ENCODE measurements at regions not wholly inside any gene's neighbourhood (a gene's known extent, or its start where the extent isn't known, plus 50 kb on each side); places are given as distances from the start of the nearest gene placed in this dataset.

DNA sequence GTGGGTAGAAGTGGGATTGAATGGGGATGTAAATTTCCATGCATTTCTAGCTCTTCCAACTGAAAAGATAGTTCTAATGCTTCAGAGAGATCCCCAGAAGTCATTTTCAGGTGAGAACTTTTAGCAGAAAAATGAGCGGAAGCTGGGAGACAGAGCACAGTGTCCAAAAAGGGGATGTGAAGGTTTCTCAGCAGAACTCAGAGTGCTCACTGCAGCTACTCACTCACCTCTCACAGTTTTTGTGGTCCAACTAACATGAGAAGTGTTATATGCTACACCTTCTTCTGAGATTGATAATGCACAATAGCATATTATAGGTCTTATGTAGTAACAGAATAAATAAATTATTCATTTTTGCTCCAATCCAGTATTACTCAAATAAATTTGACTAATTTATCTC lies 519.2 kb upstream of the HS3ST5 start:
- Histone ChIP-seq H3K27me3 (replicated peaks; ENCODE audit: insufficient read depth, low read depth, low read length, poor library complexity) (no peaks in the 10 kb centered on the region), H3K9me3 (ENCODE audit: low read depth, low read length, poor library complexity, severe bottlenecking) (no peaks in the 10 kb centered on the region), H3K4me3 (ENCODE audit: low read depth, low read length, poor library complexity, severe bottlenecking) (no peak overlapping the region), H3K36me3 (ENCODE audit: insufficient read depth, low read length, poor library complexity, severe bottlenecking) (no peaks in the 10 kb centered on the region), H3K27ac (ENCODE audit: low read depth, low read length, poor library complexity, severe bottlenecking) (no peak overlapping the region), H3K4me1 (ENCODE audit: insufficient read depth, low read length, poor library complexity, severe bottlenecking) (no peaks in the 10 kb centered on the region)
- BruUV-seq (replicated peaks), result no TSS peak
- ChIA-PET CTCF (no interaction called here), POLR2A (ENCODE audit: low non-redundant PET) (no interaction called here)
- TF ChIP-seq EZH2 (IDR thresholded peaks at IDR 0.05; ENCODE audit: borderline replicate concordance, low read depth, low read length, poor library complexity, severe bottlenecking), result no peak
- TF ChIP-seq, protein P1, sequence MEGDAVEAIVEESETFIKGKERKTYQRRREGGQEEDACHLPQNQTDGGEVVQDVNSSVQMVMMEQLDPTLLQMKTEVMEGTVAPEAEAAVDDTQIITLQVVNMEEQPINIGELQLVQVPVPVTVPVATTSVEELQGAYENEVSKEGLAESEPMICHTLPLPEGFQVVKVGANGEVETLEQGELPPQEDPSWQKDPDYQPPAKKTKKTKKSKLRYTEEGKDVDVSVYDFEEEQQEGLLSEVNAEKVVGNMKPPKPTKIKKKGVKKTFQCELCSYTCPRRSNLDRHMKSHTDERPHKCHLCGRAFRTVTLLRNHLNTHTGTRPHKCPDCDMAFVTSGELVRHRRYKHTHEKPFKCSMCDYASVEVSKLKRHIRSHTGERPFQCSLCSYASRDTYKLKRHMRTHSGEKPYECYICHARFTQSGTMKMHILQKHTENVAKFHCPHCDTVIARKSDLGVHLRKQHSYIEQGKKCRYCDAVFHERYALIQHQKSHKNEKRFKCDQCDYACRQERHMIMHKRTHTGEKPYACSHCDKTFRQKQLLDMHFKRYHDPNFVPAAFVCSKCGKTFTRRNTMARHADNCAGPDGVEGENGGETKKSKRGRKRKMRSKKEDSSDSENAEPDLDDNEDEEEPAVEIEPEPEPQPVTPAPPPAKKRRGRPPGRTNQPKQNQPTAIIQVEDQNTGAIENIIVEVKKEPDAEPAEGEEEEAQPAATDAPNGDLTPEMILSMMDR (conservative IDR thresholded peaks at IDR 0.05; ENCODE audit: low read depth, low read length), result no peak
- no peak for DNase-seq (ENCODE audit: low spot score)
- intact Hi-C loops (cut with micrococcal nuclease; ENCODE audit: unreplicated experiment), result no loop called here

DNA sequence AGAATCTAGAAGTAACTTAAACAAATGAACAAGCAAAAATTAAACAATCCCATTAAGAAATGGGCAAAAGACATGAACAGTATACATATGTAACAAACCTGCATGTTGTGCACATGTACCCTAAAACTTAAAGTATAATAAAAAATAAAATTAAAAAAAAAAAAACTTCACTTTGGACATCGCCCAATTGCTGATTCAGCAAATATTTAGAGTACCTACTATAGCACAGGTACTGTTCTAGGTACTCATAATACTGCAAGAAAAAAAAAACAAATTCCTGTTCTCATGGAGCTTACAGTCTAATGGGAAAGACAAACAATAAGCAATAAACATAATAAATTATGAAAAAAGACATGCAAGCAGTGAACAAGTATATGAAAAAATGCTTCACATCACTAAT lies 501.5 kb upstream of the HS3ST5 start:
- BruUV-seq (replicated peaks), result no TSS peak
- ChIA-PET CTCF (no interaction called here), POLR2A (ENCODE audit: low non-redundant PET) (no interaction called here)
- Histone ChIP-seq H3K27ac (ENCODE audit: low read depth, low read length, poor library complexity, severe bottlenecking) (no peak overlapping the region), H3K36me3 (ENCODE audit: insufficient read depth, low read length, poor library complexity, severe bottlenecking) (no peaks in the 10 kb centered on the region), H3K27me3 (replicated peaks; ENCODE audit: insufficient read depth, low read depth, low read length, poor library complexity) (no peaks in the 10 kb centered on the region), H3K4me1 (ENCODE audit: insufficient read depth, low read length, poor library complexity, severe bottlenecking) (no peaks in the 10 kb centered on the region), H3K9me3 (ENCODE audit: low read depth, low read length, poor library complexity, severe bottlenecking) (no peaks in the 10 kb centered on the region), H3K4me3 (ENCODE audit: low read depth, low read length, poor library complexity, severe bottlenecking) (no peak overlapping the region)
- no peak for DNase-seq (ENCODE audit: low spot score)
- TF ChIP-seq EZH2 (IDR thresholded peaks at IDR 0.05; ENCODE audit: borderline replicate concordance, low read depth, low read length, poor library complexity, severe bottlenecking), result no peak
- TF ChIP-seq, protein P1 (conservative IDR thresholded peaks at IDR 0.05; ENCODE audit: low read depth, low read length), result no peak
- intact Hi-C loops (cut with micrococcal nuclease; ENCODE audit: unreplicated experiment), result no loop called here

DNA sequence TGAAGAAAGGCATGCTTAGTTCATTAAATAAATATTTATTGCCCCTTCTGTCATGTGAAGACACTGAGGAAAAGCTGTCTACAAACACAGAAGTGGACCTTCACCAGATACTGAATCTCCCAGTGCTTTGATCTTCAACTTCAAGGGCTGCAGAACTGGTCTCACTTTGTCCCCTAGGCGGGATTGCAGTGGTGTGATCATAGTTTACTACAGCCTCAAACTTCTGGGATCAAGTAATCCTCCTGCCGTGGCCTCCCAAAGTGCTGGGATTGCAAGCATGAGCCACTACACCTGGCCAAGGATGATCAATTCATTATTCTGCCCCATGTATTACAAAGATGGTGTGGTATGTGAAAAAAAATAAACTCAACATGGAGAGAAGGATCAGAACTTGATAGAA lies 496.2 kb upstream of the HS3ST5 start:
- TF ChIP-seq, protein P1 (conservative IDR thresholded peaks at IDR 0.05; ENCODE audit: low read depth, low read length), result no peak
- TF ChIP-seq EZH2 (IDR thresholded peaks at IDR 0.05; ENCODE audit: borderline replicate concordance, low read depth, low read length, poor library complexity, severe bottlenecking), result no peak
- no peaks in the 10 kb centered on the region for H3K36me3 ChIP-seq (ENCODE audit: insufficient read depth, low read length, poor library complexity, severe bottlenecking)
- intact Hi-C loops (cut with micrococcal nuclease; ENCODE audit: unreplicated experiment), result no loop called here
- H3K9me3 ChIP-seq (ENCODE audit: low read depth, low read length, poor library complexity, severe bottlenecking), result no peaks in the 10 kb centered on the region
- POLR2A ChIA-PET (ENCODE audit: low non-redundant PET), result no interaction called here
- no peak overlapping the region for H3K4me3 ChIP-seq (ENCODE audit: low read depth, low read length, poor library complexity, severe bottlenecking)
- no peaks in the 10 kb centered on the region for H3K27me3 ChIP-seq (replicated peaks; ENCODE audit: insufficient read depth, low read depth, low read length, poor library complexity)
- no TSS peak for BruUV-seq (replicated peaks)
- no peak overlapping the region for H3K27ac ChIP-seq (ENCODE audit: low read depth, low read length, poor library complexity, severe bottlenecking)
- CTCF ChIA-PET, result no interaction called here
- DNase-seq (ENCODE audit: low spot score), result no peak
- H3K4me1 ChIP-seq (ENCODE audit: insufficient read depth, low read length, poor library complexity, severe bottlenecking), result no peaks in the 10 kb centered on the region

All from A673 (cell line).